ENCODE measurements at regions not wholly inside any gene's neighbourhood (a gene's known extent, or its start where the extent isn't known, plus 50 kb on each side); places are given as distances from the start of the nearest gene placed in this dataset.

- no peak for TF ChIP-seq GATA3 (IDR thresholded peaks at IDR 0.05; ENCODE audit: low read depth, low read length)
- no peak for TF ChIP-seq GATA2 (IDR thresholded peaks at IDR 0.05; ENCODE audit: low read depth, low read length)
These were observed 692.5 kb downstream of the TOX3 start for GRCh38 chr16:51854401-51854951.

Data from SH-SY5Y (cell line).